Smooth muscle cell (in vitro differentiated cells): ENCODE measurements at regions not wholly inside any gene's neighbourhood (a gene's known extent, or its start where the extent isn't known, plus 50 kb on each side); places are given as distances from the start of the nearest gene placed in this dataset.
"Not testable (repeated sequence)": the region's sequence is repeated elsewhere in the genome, so short reads cannot be mapped to it uniquely, and the experiment has no call there.

Experiments used
- DNase-seq: peaks from one replicate; lab custom pipeline; 2025; ENCODE audit not compliant: unreplicated experiment; lab: John Stamatoyannopoulos, UW
- H2AFZ ChIP-seq: fragments of 200-600 bp; sonication (generic); 2 replicates; pipeline ENCODE4 v1.6.0; 2016; ENCODE audit warnings: antibody characterized with exemption, low read depth, mild to moderate bottlenecking
- H3F3A ChIP-seq: fragments of 200-600 bp; sonication (generic); 2 replicates; pipeline ENCODE4 v1.6.0; 2017; ENCODE audit warnings: antibody characterized with exemption, low read depth
- H3K27ac ChIP-seq: fragments of 200-600 bp; sonication (generic); 2 replicates; pipeline ENCODE4 v1.5.1; 2016; ENCODE audit warnings: low read depth, mild to moderate bottlenecking
- H3K27me3 ChIP-seq: fragments of 200-600 bp; sonication (generic); 2 replicates; pipeline ENCODE4 v1.6.1; 2016; ENCODE audit warnings: low read depth, mild to moderate bottlenecking
- H3K36me3 ChIP-seq: fragments of 200-600 bp; sonication (generic); 2 replicates; pipeline ENCODE4 v1.5.1; 2016; ENCODE audit warnings: low read depth
- H3K4me1 ChIP-seq: fragments of 200-600 bp; sonication (generic); 2 replicates; pipeline ENCODE4 v1.5.1; 2016; ENCODE audit warnings: low read depth
- H3K4me2 ChIP-seq: fragments of 200-600 bp; sonication (generic); 2 replicates; pipeline ENCODE4 v1.6.0; 2016; ENCODE audit warnings: mild to moderate bottlenecking
- H3K4me3 ChIP-seq: fragments of 200-600 bp; sonication (generic); 2 replicates; pipeline ENCODE4 v1.5.1; 2016; ENCODE audit warnings: mild to moderate bottlenecking
- H3K79me2 ChIP-seq: fragments of 200-600 bp; sonication (generic); 2 replicates; pipeline ENCODE4 v1.6.0; 2016; ENCODE audit warnings: low read depth, mild to moderate bottlenecking
- H3K9ac ChIP-seq: fragments of 200-600 bp; sonication (generic); 2 replicates; pipeline ENCODE4 v1.6.0; 2016; ENCODE audit warnings: low read depth
- H3K9me3 ChIP-seq: fragments of 200-600 bp; sonication (generic); replicated peaks from 2 replicates; pipeline ENCODE4 v1.5.1; 2016; ENCODE audit warnings: low read depth
- H4K20me1 ChIP-seq: fragments of 200-600 bp; sonication (generic); 2 replicates; pipeline ENCODE4 v1.6.0; 2016; ENCODE audit warnings: low read depth
- CTCF ChIP-seq: fragments of 200-600 bp; sonication (generic); IDR thresholded peaks from 2 replicates; pipeline ENCODE4 v1.5.1; 2017; ENCODE audit warnings: borderline replicate concordance, mild to moderate bottlenecking, antibody characterized with exemption; ENCODE audit not compliant: insufficient read depth, poor library complexity, severe bottlenecking
- WGBS: methylation state at CpG from one replicate; pipeline ENCODE4 v1.1.7; 2016; ENCODE audit warnings: low lambda C conversion rate; 5-methylcytosine and 5-hydroxymethylcytosine counted together

- no peak for TF ChIP-seq CTCF
- Histone ChIP-seq H3K9ac (no peak overlapping the region), H3F3A (no peaks in the 10 kb centered on the region), H2AFZ (no peak overlapping the region), H3K4me3 (no peak overlapping the region), H3K4me1 (no peaks in the 10 kb centered on the region), H4K20me1 (no peaks in the 10 kb centered on the region), H3K79me2 (no peaks in the 10 kb centered on the region), H3K36me3 (no peaks in the 10 kb centered on the region), H3K4me2 (no peak overlapping the region), H3K27me3 (no peaks in the 10 kb centered on the region), H3K9me3 (no peaks in the 10 kb centered on the region), H3K27ac (no peak overlapping the region)
- 95% methylated on average over 1 of the region's 1 CpG for WGBS
- no peak for DNase-seq
Measured at GRCh38 chr10:52368725-52369124, 54.6 kb downstream of the DKK1 start.

- H3K27ac ChIP-seq, H3K79me2 ChIP-seq, H3K4me1 ChIP-seq, H3F3A ChIP-seq, H3K36me3 ChIP-seq, H3K9ac ChIP-seq, DNase-seq, H3K9me3 ChIP-seq, H3K4me3 ChIP-seq, H4K20me1 ChIP-seq, H3K27me3 ChIP-seq, H3K4me2 ChIP-seq, H2AFZ ChIP-seq: not testable (repeated sequence)
- WGBS = 85% methylated on average over 2 of the region's 2 CpGs
Measured at GRCh38 chr10:52374207-52374606, 60.1 kb downstream of the DKK1 start.

GRCh38 chr10:52376694-52377354, 62.7 kb downstream of the DKK1 start:
- DNase-seq = no peak
- Histone ChIP-seq H3K4me3 (no peak overlapping the region), H3F3A (no peaks in the 10 kb centered on the region), H3K79me2 (no peaks in the 10 kb centered on the region), H3K27me3 (no peaks in the 10 kb centered on the region), H3K9ac (no peak overlapping the region), H3K36me3 (no peaks in the 10 kb centered on the region), H4K20me1 (no peaks in the 10 kb centered on the region), H2AFZ (no peak overlapping the region), H3K27ac (no peak overlapping the region), H3K4me1 (peaks cover 6% of the 10 kb centered on the region), H3K4me2 (no peak overlapping the region), H3K9me3 (no peaks in the 10 kb centered on the region)
- TF ChIP-seq CTCF = no peak
- WGBS = 60% methylated on average over 2 of the region's 2 CpGs

GRCh38 chr10:52378124-52378523, 64.0 kb downstream of the DKK1 start:
- no peak for DNase-seq
- 77% methylated on average over 3 of the region's 3 CpGs for WGBS

More at GRCh38 chr10:52378124-52378523, 64.0 kb downstream of the DKK1 start:
- no peak for TF ChIP-seq CTCF
- Histone ChIP-seq H3K36me3 (no peaks in the 10 kb centered on the region), H3K9me3 (no peaks in the 10 kb centered on the region), H3K9ac (no peak overlapping the region), H2AFZ (peak overlapping the region; percentile 8), H3K4me2 (no peak overlapping the region), H3F3A (no peaks in the 10 kb centered on the region), H3K79me2 (no peaks in the 10 kb centered on the region), H3K4me3 (no peak overlapping the region), H4K20me1 (no peaks in the 10 kb centered on the region), H3K4me1 (peaks cover 6% of the 10 kb centered on the region), H3K27ac (no peak overlapping the region), H3K27me3 (no peaks in the 10 kb centered on the region)
